MCF 10A (cell line): ENCODE measurements at regions not wholly inside any gene's neighbourhood (a gene's known extent, or its start where the extent isn't known, plus 50 kb on each side); places are given as distances from the start of the nearest gene placed in this dataset.

Experiments
- BruUV-seq: library from RNA; stranded (reverse); fragments of 400-500 nt; replicated peaks from 2 replicates; lab custom pipeline; 2021; lab: Mats Ljungman, UMichigan
- CTCF ChIA-PET: fragments of 300-600 bp; sonication (Branson Sonifier 250); formaldehyde crosslinking; extraction: SDS; loops from one replicate; lab custom pipeline; 2021; ENCODE audit warnings: antibody characterized with exemption, inconsistent platforms; lab: Yijun Ruan, JAX
- POLR2A ChIA-PET: fragments of 300-600, 350-650 bp; sonication (Branson Sonifier 250); formaldehyde crosslinking; extraction: SDS; loops from one replicate; lab custom pipeline; 2020; ENCODE audit warnings: antibody characterized with exemption, inconsistent platforms; lab: Yijun Ruan, JAX
- DNase-seq: peaks from one replicate; pipeline ENCODE4 v3.0.0-alpha.2; 2018; ENCODE audit not compliant: unreplicated experiment
- H3K27ac Mint-ChIP-seq: one replicate; pipeline ENCODE4 v1.8.0; 2022; ENCODE audit warnings: mild to moderate bottlenecking, low read depth, mixed read lengths; ENCODE audit not compliant: unreplicated experiment
- H3K27me3 Mint-ChIP-seq: one replicate; pipeline ENCODE4 v1.8.0; 2022; ENCODE audit warnings: mixed read lengths; ENCODE audit not compliant: insufficient read depth, unreplicated experiment
- H3K36me3 Mint-ChIP-seq: one replicate; pipeline ENCODE4 v1.8.0; 2022; ENCODE audit warnings: mild to moderate bottlenecking, moderate library complexity, mixed read lengths; ENCODE audit not compliant: insufficient read depth, unreplicated experiment
- H3K4me1 Mint-ChIP-seq: one replicate; pipeline ENCODE4 v1.8.0; 2022; ENCODE audit warnings: mixed read lengths; ENCODE audit not compliant: insufficient read depth, unreplicated experiment
- H3K4me3 Mint-ChIP-seq: one replicate; pipeline ENCODE4 v1.8.0; 2022; ENCODE audit warnings: mild to moderate bottlenecking, moderate library complexity, mixed read lengths; ENCODE audit not compliant: unreplicated experiment
- H3K9me3 Mint-ChIP-seq: one replicate; pipeline ENCODE4 v1.8.0; 2022; ENCODE audit warnings: mixed read lengths; ENCODE audit not compliant: unreplicated experiment
- CTCF ChIP-seq: fragments of 200-600 bp; IDR thresholded peaks from one replicate; pipeline ENCODE4 v1.8.0; 2022; ENCODE audit warnings: antibody characterized with exemption, mild to moderate bottlenecking; ENCODE audit not compliant: unreplicated experiment
- intact Hi-C: fragments of 100-400 bp; cut with micrococcal nuclease; formaldehyde crosslinking; loops from 2 replicates; pipeline ENCODE4 v1.14.1; 2022

DNA sequence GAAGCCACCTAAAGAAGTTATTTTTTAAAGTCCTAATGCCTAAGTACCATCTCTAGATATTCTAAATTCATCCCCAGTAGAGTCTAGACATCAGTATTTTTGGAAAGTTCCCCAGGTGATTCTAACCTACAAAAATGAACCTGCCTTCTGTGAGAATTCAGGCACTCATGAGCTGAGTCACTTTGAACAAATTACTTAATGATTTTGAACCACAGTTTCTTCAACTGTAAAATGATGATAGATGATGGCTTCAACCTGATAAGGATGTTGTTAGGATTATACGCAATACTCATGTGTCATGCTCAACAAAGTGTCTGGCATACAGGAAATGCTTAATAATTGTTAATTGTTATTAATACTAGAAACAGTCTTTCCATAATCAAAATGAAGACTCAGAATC is 82.8 kb upstream of the OR5AK2 start:
- Mint-ChIP-seq H3K27me3 (no peaks in the 10 kb centered on the region), H3K36me3 (no peaks in the 10 kb centered on the region), H3K27ac (peak overlapping the region; percentile 76), H3K4me1 (peaks cover 24% of the 10 kb centered on the region), H3K9me3 (no peaks in the 10 kb centered on the region), H3K4me3 (no peak overlapping the region)
- DNase-seq = no peak
- ChIA-PET CTCF (no interaction called here), POLR2A (interaction anchor here (0.6 to 2.0 kb wide), 9 partner anchors 9 to 203 kb away, joined by 3 to 21 read pairs (median 5); no protein-coding TSS in a partner anchor)
- no TSS peak for BruUV-seq
- intact Hi-C loops = loop anchor here (10.0 kb wide), 1 partner anchor 169 kb away; no protein-coding TSS in a partner anchor
- TF ChIP-seq CTCF = no peak

GRCh38 chr11:56905442-56905841 is 83.3 kb upstream of the OR5AK2 start:
- Mint-ChIP-seq H3K27me3 (no peaks in the 10 kb centered on the region), H3K36me3 (no peaks in the 10 kb centered on the region), H3K4me3 (no peak overlapping the region), H3K4me1 (peaks cover 21% of the 10 kb centered on the region), H3K9me3 (no peaks in the 10 kb centered on the region), H3K27ac (no peak overlapping the region)
- POLR2A ChIA-PET = interaction anchor here (0.8 to 2.0 kb wide), 7 partner anchors 9 to 64 kb away, joined by 3 to 21 read pairs (median 6); no protein-coding TSS in a partner anchor
- DNase-seq = no peak
- CTCF ChIA-PET = no interaction called here
- TF ChIP-seq CTCF = no peak
- no TSS peak for BruUV-seq
- intact Hi-C loops = loop anchor here (10.0 kb wide), 1 partner anchor 169 kb away; no protein-coding TSS in a partner anchor

GRCh38 chr11:56898856-56899255 is 89.9 kb upstream of the OR5AK2 start:
- intact Hi-C loops = no loop called here
- no peak overlapping the region for H3K4me3 Mint-ChIP-seq
- TF ChIP-seq CTCF = no peak

DNA sequence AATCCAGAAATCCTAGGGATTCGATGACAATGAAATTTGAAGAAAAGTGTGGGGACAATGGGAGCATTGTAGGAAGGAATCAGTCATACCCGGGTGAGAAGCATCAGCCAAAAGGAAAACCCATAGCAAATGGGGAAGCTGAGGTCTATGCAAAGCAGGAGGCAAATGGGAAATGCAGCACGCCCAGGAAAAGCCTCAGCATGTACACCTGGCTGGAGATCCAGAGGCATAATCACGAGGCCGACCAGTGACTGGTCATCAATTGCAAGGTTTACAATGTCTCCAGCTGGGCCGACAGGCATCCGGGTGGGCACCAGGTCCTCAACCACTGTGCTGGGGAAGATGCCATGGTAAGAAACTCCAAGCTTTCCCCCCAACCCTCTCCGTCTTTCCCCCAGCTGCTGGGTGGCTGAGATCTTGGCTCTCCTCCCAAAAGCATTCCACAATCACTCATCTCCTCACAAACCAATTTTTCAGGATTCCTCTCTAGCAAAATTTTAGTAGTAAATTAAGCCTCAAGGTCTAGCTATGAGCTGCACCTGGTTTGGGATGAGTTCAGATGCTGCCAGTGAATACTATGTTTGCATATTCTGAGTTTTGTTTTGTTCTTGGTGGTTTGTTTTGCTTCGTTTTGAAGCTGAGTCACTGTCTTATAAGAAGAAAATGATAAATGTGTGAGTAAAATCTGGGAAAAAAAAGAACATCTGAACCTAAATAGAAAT is 98.0 kb upstream of the OR5AK2 start:
- Mint-ChIP-seq H3K27ac (peak overlapping the region; percentile 52), H3K27me3 (no peaks in the 10 kb centered on the region), H3K4me1 (peaks cover 29% of the 10 kb centered on the region), H3K4me3 (no peak overlapping the region), H3K9me3 (no peaks in the 10 kb centered on the region), H3K36me3 (no peaks in the 10 kb centered on the region)
- BruUV-seq = no TSS peak
- ChIA-PET POLR2A (interaction anchor here (0.7 to 2.3 kb wide), 4 partner anchors 10 to 314 kb away, joined by 3 to 10 read pairs (median 4); no protein-coding TSS in a partner anchor), CTCF (interaction anchor here (0.7 kb wide), 1 partner anchor 190 kb away, joined by 3 read pairs; no protein-coding TSS in a partner anchor)
- TF ChIP-seq CTCF = no peak
- intact Hi-C loops = no loop called here
- no peak for DNase-seq

More at GRCh38 chr11:56898856-56899255, 89.9 kb upstream of the OR5AK2 start:
- no peaks in the 10 kb centered on the region for H3K27me3 Mint-ChIP-seq
- no peaks in the 10 kb centered on the region for H3K36me3 Mint-ChIP-seq
- H3K9me3 Mint-ChIP-seq = no peaks in the 10 kb centered on the region
- no TSS peak for BruUV-seq
- ChIA-PET CTCF (interaction anchor here (0.7 kb wide), 1 partner anchor 34 kb away, joined by 3 read pairs; no protein-coding TSS in a partner anchor), POLR2A (no interaction called here)
- DNase-seq = no peak
- H3K27ac Mint-ChIP-seq = no peak overlapping the region
- H3K4me1 Mint-ChIP-seq = peaks cover 6% of the 10 kb centered on the region
